ENCODE measurements at regions not wholly inside any gene's neighbourhood (a gene's known extent, or its start where the extent isn't known, plus 50 kb on each side); places are given as distances from the start of the nearest gene placed in this dataset.

DNA sequence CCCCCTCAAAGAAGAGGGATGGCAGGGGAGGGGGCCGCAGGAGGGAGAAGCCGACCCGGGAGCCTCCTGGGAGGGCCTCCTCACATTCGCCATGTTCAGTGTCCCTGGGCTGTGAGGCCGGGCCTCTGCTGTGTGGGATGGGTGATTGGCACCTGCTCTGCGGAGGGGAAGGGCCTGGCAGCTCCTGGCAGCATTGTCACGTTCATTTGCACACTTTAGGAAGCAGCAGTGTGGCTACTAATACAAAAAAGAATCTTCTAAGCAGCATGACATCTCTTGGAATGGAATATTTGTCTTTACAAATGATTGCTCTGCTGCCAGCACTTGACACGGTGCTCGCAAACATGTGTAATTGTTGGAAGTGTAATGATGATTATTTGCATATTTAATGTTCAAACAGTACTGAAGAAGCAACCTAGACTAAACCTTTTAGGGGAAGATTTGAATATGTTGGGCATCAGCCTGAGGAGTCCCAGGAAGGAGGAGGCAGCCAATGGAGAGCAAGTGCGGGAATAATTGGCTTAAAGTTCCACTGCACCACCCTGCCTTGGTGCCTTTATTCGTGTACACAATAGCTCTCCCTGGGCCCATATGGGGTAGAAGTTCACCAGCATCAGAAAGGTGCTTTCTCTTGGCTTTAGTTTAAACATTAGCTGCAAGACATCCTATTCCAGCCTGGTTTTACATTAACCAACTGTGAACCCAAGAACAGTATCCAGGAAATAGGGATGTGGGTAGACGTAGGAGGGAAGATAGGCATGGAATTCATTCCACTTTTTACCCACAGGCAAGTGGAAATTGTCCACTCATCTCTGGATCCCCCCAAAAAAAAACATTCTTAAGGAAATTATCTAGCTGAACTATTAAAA is 404.9 kb downstream of the TMEM182 start:
- H3K4me3 ChIP-seq (ENCODE audit: low read depth in 1 of 2, low read length in 2 of 2), result no peak overlapping the region
- no peak for TF ChIP-seq EZH2 (IDR thresholded peaks at IDR 0.05; ENCODE audit: borderline replicate concordance, low read depth, low read length, severe bottlenecking)
- TF ChIP-seq, protein P1, sequence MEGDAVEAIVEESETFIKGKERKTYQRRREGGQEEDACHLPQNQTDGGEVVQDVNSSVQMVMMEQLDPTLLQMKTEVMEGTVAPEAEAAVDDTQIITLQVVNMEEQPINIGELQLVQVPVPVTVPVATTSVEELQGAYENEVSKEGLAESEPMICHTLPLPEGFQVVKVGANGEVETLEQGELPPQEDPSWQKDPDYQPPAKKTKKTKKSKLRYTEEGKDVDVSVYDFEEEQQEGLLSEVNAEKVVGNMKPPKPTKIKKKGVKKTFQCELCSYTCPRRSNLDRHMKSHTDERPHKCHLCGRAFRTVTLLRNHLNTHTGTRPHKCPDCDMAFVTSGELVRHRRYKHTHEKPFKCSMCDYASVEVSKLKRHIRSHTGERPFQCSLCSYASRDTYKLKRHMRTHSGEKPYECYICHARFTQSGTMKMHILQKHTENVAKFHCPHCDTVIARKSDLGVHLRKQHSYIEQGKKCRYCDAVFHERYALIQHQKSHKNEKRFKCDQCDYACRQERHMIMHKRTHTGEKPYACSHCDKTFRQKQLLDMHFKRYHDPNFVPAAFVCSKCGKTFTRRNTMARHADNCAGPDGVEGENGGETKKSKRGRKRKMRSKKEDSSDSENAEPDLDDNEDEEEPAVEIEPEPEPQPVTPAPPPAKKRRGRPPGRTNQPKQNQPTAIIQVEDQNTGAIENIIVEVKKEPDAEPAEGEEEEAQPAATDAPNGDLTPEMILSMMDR (IDR thresholded peaks at IDR 0.05; ENCODE audit: borderline replicate concordance, extremely low read depth, low read length, poor library complexity, severe bottlenecking), result no peak
- no peak overlapping the region for H2AFZ ChIP-seq (ENCODE audit: low read depth, low read length)
- no peak overlapping the region for H3K27ac ChIP-seq (ENCODE audit: low read length)
- no peak for ATAC-seq (ENCODE audit: insufficient read depth, low read depth)
- H3K36me3 ChIP-seq (ENCODE audit: insufficient read depth, low read length), result no peaks in the 10 kb centered on the region
- no peaks in the 10 kb centered on the region for H3K4me1 ChIP-seq (ENCODE audit: insufficient read depth, low read length)
- no peak overlapping the region for H3K4me2 ChIP-seq (ENCODE audit: insufficient read depth, low read length)
- no peaks in the 10 kb centered on the region for H4K20me1 ChIP-seq (ENCODE audit: insufficient read depth, low read length)
- no peak overlapping the region for H3K9ac ChIP-seq (ENCODE audit: low read depth, low read length)
- H3K9me3 ChIP-seq (ENCODE audit: insufficient read depth, low read length, severe bottlenecking), result no peaks in the 10 kb centered on the region
- no peak for DNase-seq
- H3K79me2 ChIP-seq (ENCODE audit: insufficient read depth, low read length), result no peaks in the 10 kb centered on the region
- H3K27me3 ChIP-seq (ENCODE audit: insufficient read depth, low read length, poor library complexity), result no peaks in the 10 kb centered on the region

DNA sequence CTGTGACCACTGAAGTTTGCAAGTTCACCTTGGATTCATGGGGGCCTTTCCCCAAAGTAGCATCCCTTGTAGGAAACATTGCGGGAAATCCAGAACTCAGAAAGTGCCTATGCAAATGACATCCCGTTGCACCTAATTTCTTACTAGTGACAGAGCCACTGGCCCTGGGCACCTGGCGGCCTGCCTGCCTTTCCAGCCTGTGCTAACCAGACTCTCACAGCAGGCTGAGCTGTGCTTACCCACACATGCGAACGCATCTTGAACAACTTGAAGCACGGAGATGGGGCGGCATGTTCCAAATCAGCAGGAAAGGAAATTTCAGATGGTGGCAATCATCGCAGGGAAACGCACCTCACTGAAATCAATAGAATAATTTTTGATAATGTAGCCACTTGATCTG is 405.8 kb downstream of the TMEM182 start:
- Histone ChIP-seq H3K4me2 (ENCODE audit: insufficient read depth, low read length) (no peak overlapping the region), H3K9me3 (ENCODE audit: insufficient read depth, low read length, severe bottlenecking) (no peaks in the 10 kb centered on the region), H3K9ac (ENCODE audit: low read depth, low read length) (no peak overlapping the region), H3K4me1 (ENCODE audit: insufficient read depth, low read length) (no peaks in the 10 kb centered on the region), H4K20me1 (ENCODE audit: insufficient read depth, low read length) (no peaks in the 10 kb centered on the region), H3K79me2 (ENCODE audit: insufficient read depth, low read length) (no peaks in the 10 kb centered on the region), H3K27ac (ENCODE audit: low read length) (no peak overlapping the region), H3K27me3 (ENCODE audit: insufficient read depth, low read length, poor library complexity) (no peaks in the 10 kb centered on the region), H2AFZ (ENCODE audit: low read depth, low read length) (no peak overlapping the region), H3K4me3 (ENCODE audit: low read depth in 1 of 2, low read length in 2 of 2) (no peak overlapping the region), H3K36me3 (ENCODE audit: insufficient read depth, low read length) (no peaks in the 10 kb centered on the region)
- TF ChIP-seq, protein P1 (IDR thresholded peaks at IDR 0.05; ENCODE audit: borderline replicate concordance, extremely low read depth, low read length, poor library complexity, severe bottlenecking), result no peak
- no peak for TF ChIP-seq EZH2 (IDR thresholded peaks at IDR 0.05; ENCODE audit: borderline replicate concordance, low read depth, low read length, severe bottlenecking)
- no peak for ATAC-seq (ENCODE audit: insufficient read depth, low read depth)
- no peak for DNase-seq

DNA sequence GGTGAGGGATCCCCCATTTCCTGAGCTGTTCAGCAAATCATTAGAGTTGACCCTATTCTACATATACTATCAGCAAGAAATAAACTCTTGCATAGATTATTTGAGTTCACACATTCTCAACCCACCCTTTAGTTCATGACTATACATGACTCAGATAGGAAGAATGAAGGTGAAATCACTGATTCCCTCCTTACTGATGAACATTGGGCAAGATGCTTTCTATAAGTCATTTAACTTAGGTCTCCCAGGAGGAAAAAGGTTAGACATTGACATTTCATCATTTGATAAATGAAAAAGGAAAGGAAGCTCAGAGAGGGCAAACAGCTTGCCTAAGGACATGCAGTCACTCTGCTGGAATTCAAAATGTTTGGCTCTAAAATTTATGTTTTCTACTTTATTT is 408.0 kb downstream of the TMEM182 start:
- H3K27ac ChIP-seq (ENCODE audit: low read length), result no peak overlapping the region
- H3K4me2 ChIP-seq (ENCODE audit: insufficient read depth, low read length), result no peak overlapping the region
- TF ChIP-seq, protein P1 (IDR thresholded peaks at IDR 0.05; ENCODE audit: borderline replicate concordance, extremely low read depth, low read length, poor library complexity, severe bottlenecking), result no peak
- TF ChIP-seq EZH2 (IDR thresholded peaks at IDR 0.05; ENCODE audit: borderline replicate concordance, low read depth, low read length, severe bottlenecking), result no peak
- no peaks in the 10 kb centered on the region for H3K36me3 ChIP-seq (ENCODE audit: insufficient read depth, low read length)
- no peaks in the 10 kb centered on the region for H3K4me1 ChIP-seq (ENCODE audit: insufficient read depth, low read length)
- no peak overlapping the region for H3K9ac ChIP-seq (ENCODE audit: low read depth, low read length)
- no peaks in the 10 kb centered on the region for H4K20me1 ChIP-seq (ENCODE audit: insufficient read depth, low read length)
- DNase-seq (no peak), ATAC-seq (ENCODE audit: insufficient read depth, low read depth) (no peak)
- no peaks in the 10 kb centered on the region for H3K9me3 ChIP-seq (ENCODE audit: insufficient read depth, low read length, severe bottlenecking)
- H3K4me3 ChIP-seq (ENCODE audit: low read depth in 1 of 2, low read length in 2 of 2), result no peak overlapping the region
- no peak overlapping the region for H2AFZ ChIP-seq (ENCODE audit: low read depth, low read length)
- H3K79me2 ChIP-seq (ENCODE audit: insufficient read depth, low read length), result no peaks in the 10 kb centered on the region
- no peaks in the 10 kb centered on the region for H3K27me3 ChIP-seq (ENCODE audit: insufficient read depth, low read length, poor library complexity)

All from DND-41 (cell line).